Daoy (cell line): ENCODE measurements at regions not wholly inside any gene's neighbourhood (a gene's known extent, or its start where the extent isn't known, plus 50 kb on each side); places are given as distances from the start of the nearest gene placed in this dataset.

Experiments used
- DNase-seq: peaks from one replicate; pipeline ENCODE4 v3.0.0-alpha.2; 2015; ENCODE audit warnings: low read depth

DNA sequence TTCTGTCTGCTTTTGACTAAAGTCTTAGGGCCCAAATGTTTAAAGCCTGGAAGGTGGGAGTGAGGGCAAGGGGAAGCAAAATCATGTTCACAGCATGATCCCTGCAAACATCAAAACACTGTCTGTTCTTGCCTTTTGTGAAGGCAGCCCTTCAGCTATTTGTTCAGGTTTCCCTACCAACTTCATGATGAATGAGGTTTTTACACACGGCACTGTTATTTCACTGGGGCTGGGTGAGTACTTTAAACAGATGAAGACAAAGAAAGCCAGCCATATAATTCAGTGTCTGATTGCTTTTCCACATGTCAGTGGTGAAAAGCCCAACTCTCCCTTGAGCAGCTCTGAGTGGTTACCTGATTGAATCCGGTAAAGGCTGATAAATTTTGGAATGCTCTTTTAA, 224.7 kb upstream of the GRAMD2B start:
- DNase-seq, result no peak

- DNase-seq, result no peak
Observed at GRCh38 chr5:126199467-126199866, 223.7 kb upstream of the GRAMD2B start.

DNA sequence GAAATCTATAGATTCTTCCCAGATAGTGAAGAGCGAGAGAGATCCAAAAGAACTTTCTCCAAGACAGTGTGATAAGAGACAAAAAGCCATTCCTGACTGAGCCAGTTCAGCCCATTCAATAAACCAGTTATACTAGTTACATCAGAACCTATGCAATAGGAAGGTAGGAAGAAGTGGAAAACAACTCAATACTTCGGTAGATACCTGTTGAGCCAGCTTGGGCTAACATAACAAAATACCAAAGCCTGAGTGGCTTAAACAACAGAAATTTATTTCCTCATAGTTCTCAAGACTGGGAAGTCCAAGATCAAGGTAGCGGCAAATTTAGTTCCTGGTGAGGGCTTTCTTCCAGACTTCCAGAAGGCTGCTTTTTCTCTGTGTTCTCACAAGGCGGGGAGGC, 214.5 kb upstream of the GRAMD2B start:
- no peak for DNase-seq

GRCh38 chr5:126210955-126211354, 212.3 kb upstream of the GRAMD2B start:
- DNase-seq, result no peak

GRCh38 chr5:126219616-126220015, 203.6 kb upstream of the GRAMD2B start:
- DNase-seq, result no peak

DNA sequence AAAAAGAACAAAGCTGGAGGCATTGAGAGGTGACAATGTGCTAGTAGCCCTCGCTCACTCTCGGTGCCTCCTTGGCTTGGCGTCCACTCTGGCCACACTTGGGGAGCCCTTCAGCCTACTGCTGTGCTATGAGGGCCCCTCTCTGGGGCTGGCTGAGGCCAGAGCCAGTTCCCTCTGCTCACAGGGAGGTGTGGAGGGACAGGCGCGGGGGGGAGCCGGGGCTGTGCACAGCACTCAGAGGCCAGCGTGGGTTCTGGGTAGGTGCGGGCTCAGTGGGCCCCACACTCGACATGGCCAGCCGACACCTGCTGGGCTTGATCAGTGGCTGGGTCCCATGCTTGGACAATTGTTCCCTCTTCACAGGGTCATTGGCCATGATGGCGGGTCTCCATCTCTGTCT, 202.5 kb upstream of the GRAMD2B start:
- no peak for DNase-seq

DNA sequence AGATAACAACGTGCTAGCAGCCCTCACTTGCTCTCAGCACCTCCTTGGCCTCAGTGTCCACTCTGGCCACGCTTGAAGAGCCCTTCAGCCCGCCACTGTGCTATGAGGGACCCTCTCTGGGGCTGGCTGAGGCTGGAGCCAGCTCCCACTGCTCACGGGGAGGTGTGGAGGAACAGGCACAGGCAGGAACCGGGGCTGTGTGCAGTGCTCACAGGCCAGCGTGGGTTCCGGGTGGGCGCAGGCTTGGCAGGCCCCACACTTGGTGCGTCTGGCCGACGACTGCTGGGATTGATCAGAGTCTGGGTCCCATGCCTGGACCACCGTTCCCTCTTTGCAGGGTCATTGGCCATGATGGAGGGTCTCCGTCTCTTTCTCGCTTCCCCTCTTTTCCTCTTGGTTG, 194.3 kb upstream of the GRAMD2B start:
- DNase-seq, result no peak

- DNase-seq, result no peak
Observed at GRCh38 chr5:126233256-126233655, 190.0 kb upstream of the GRAMD2B start.

DNA sequence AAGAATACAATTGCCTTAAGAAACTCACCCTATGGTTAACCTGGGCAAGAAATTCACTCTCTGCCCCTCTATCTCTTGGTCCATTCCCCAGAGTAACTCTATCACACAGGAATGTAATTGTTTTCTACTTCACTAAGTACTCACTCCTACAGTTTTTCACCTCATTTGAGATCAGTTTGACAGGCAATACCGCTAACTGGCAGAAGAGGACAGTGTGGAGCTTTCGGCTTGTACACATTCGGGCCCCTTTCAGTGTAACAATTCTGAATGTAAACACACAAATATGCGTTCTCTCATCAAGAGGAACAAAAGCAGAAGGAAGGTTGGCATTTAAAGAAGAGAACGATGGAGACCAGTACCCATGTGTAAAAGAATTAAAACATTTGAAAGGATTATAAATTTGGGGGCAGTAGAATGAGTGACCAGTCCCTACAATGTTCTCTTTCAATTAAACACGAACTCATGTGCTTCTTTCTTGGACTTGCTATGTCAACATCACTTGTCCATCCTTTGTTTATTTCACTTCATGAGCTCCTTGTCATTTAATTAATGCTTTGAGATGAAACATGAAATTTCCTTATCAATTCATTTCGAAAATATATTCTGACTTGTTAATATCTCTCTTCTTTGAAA, 188.5 kb upstream of the GRAMD2B start:
- peak; percentile 24 for DNase-seq

GRCh38 chr5:126235628-126236027, 187.6 kb upstream of the GRAMD2B start:
- no peak for DNase-seq

GRCh38 chr5:126236994-126237393, 186.2 kb upstream of the GRAMD2B start:
- DNase-seq, result no peak

DNA sequence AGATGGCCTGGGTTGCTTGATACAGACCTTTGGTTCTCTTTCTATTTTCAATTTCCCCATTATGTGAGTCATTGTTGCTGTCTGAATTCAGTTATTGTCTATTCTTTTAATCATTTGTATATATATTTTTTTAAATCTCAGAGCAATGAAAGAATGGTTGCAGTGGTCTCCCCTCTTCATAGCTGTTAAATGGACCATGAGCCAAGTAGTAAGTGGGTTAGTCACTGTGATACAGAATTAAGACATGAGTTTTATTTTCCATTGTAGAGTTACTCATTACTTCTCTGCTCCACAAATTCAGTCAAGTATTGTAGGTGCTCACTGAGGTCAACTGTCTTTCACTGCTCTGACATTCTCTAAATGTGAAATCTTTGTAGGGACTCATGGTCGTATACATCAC, 174.6 kb upstream of the GRAMD2B start:
- DNase-seq, result no peak

- DNase-seq, result no peak
Observed at GRCh38 chr5:126251024-126251423, 172.2 kb upstream of the GRAMD2B start.

- no peak for DNase-seq
Observed at GRCh38 chr5:126253406-126253805, 169.8 kb upstream of the GRAMD2B start.

- DNase-seq, result no peak
Observed at GRCh38 chr5:126263591-126264184, 159.5 kb upstream of the GRAMD2B start.

DNA sequence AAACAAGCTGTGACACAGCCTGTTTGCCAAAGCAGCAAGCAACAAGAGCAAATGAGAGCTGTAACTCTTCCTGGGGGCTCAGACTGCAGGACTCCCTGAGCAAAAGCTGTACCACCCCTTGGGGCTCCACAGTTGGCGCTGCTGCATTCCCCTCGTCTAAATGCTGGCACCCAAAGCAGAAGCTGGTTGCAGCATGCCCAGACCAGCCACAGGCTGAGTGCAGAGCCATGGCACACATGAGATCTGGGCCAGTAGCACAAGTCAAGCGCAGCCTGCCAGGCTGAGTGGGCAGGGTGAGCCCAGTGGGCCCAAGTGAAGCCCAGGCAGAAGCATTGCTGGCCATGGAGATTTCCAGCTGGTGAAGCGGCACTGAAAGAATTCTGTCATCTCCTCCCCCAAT, 157.3 kb upstream of the GRAMD2B start:
- DNase-seq, result no peak

DNA sequence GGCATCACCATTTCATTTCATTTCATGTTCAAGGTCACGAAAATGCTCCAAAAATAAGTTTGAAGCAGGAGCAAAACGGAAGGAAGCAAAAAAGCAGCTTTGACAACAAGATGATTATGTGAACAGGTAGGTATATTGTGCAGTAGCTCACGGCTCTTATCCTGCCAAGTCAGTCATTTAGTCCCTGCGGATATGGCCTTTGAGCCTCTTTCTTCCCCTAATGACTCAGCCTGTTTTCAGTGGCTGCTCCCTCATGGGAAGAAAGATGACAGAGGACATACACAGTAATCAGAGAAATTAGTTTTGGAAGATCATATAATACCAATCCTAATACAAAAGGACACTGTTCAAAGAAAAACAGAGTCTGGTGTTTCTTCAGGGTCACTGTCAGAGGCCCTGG, 155.8 kb upstream of the GRAMD2B start:
- peak; percentile 17 for DNase-seq

- no peak for DNase-seq
Observed at GRCh38 chr5:126268697-126269315, 154.4 kb upstream of the GRAMD2B start.

- DNase-seq, result no peak
Observed at GRCh38 chr5:126269511-126269910, 153.7 kb upstream of the GRAMD2B start.

- DNase-seq, result no peak
Observed at GRCh38 chr5:126271141-126271540, 152.1 kb upstream of the GRAMD2B start.

DNA sequence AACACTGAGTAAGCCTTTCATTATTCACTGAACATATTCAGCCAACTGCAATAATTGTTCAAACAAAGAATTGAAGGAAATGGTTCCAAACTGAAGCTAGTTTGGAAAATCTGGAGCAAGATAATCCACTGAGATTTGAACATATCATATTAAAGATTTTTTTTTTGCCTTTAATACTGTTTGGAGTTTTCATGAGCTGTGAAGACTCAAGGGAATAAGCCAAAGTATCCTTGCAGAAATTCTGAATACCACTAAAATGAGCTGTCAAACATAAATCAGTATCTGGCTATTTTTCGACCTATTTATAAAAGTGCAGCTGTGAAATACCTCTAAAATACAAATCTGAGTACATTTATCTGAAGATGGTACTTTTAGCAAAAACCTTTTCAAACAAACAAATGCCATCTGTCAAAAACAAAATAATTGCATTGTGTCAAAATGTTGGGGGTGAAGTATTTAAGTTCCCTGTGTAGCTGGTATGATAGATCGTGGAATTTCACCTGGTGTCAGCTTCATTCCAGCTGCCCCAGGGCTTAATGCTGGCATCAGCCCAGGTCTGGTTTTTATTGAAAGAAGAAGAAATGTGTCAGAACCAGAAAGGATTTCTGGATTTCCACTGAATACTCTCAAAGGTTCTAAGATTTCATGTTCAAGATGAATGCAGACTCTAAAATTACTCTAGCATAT, 149.0 kb upstream of the GRAMD2B start:
- no peak for DNase-seq

- DNase-seq, result no peak
Observed at GRCh38 chr5:126274763-126275125, 148.5 kb upstream of the GRAMD2B start.

DNA sequence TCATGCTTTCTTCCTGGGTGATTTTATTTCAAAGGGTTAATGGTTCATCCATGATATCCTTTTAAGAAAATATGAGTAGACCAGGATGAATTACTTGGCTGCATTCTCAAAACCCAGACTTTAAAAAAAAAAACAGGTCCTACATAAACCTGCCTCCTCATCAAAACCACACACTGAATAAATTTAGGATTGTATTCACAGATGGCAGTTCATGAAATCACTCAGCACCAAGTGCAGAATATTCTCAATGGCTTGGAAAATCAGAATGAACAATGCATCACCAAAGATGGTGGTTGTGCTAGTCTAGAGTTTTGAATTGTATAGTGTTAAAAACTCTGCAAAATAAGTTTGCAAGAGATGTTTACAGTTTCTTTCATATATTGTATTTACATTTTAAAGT, 145.4 kb upstream of the GRAMD2B start:
- no peak for DNase-seq
